GM20000 (cell line): ENCODE measurements at regions not wholly inside any gene's neighbourhood (a gene's known extent, or its start where the extent isn't known, plus 50 kb on each side); places are given as distances from the start of the nearest gene placed in this dataset.

Experiments used
- DNase-seq: peaks from one replicate; pipeline ENCODE4 v3.0.0; 2012; ENCODE audit warnings: low spot score
- TF ChIP-seq, protein P1 (sequence below): IDR thresholded peaks from 2 replicates; pipeline ENCODE4 v1.5.1; 2012; ENCODE audit warnings: mild to moderate bottlenecking, control low read depth; ENCODE audit errors: extremely low read depth, missing control alignments

DNA sequence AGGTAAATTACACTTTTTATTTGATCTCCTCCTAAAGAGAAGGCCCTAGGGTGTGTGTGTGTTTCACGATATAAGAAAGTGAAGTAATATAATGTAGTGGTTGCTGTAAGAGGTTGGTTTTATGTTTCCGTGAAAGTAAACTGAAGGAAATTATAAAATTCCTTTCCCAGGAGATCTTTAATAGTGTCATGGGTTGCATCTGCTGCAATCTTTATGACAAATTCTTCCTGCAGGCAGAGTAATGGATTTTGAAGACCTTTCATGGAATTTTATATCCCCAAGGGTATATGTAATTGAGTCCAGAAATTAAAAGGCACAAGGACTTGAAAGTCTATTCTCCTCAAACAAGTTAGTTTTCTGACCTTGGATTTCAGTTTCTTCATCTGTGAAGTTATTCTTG is 538.6 kb downstream of the ANKRD50 start:
- no peak for DNase-seq
- TF ChIP-seq, protein P1, sequence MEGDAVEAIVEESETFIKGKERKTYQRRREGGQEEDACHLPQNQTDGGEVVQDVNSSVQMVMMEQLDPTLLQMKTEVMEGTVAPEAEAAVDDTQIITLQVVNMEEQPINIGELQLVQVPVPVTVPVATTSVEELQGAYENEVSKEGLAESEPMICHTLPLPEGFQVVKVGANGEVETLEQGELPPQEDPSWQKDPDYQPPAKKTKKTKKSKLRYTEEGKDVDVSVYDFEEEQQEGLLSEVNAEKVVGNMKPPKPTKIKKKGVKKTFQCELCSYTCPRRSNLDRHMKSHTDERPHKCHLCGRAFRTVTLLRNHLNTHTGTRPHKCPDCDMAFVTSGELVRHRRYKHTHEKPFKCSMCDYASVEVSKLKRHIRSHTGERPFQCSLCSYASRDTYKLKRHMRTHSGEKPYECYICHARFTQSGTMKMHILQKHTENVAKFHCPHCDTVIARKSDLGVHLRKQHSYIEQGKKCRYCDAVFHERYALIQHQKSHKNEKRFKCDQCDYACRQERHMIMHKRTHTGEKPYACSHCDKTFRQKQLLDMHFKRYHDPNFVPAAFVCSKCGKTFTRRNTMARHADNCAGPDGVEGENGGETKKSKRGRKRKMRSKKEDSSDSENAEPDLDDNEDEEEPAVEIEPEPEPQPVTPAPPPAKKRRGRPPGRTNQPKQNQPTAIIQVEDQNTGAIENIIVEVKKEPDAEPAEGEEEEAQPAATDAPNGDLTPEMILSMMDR: no peak

DNA sequence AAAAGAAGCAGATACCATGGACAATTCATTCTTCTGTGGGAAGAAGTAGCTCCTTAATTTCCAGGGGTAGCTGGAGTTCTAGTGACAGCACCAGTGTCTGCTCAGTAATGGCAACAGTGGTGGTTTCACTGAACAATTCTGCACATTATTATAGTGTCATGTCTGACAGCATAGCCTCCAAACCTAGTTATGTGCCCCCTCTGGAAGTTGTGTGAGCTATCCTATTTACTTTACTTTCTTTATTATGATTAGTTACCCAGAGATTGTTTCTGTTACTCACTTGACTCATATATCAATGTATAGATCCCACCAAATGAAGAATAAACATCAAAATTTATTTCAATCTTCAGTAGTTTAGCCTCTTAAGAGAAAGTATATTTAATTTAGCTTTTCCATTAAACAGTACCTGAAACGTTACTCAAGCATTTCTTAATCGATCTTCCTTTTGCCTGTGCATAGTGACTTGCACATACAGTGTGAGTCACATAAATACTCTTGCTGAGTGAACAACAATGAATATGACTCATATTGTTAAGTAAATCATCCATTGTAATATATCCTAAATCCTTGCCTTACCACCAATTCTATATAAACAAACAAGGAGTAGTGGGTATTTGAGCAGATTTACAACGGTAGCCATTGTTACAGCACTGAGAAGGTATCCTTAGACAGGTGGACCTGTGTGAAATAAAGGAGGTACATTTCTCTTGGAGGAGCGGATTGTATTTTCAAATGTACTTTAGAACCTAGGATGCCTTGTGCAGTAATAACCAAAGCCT is 534.7 kb downstream of the ANKRD50 start:
- DNase-seq: no peak
- TF ChIP-seq, protein P1: no peak

DNA sequence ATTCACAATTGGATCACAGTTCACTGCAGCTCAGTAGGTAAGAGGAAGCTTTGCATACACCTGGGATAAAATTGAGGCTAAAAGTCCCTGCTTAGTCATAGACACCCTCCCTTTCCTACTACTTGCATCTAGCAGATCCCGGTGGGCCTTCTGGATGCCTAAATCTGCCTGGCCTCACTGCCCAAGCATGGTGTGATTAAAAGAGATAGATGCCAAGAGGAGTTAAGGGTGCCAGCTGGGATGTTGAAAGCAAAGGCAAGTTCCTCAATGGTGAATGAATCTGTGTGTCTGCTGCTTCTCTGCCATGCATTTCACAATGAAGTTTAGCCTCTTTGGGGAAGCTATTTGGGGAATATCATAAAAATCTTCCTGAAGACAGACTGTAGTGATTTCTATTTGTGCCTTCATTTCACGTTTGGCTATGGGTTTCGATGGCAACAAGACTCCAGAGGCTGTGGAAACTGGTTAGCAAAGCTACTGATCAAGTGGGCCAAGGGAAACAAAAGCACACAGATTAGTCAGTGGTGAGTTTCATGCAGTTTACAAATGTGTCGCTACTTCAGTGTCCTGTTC is 534.0 kb downstream of the ANKRD50 start:
- DNase-seq: no peak
- TF ChIP-seq, protein P1: no peak

GRCh38 chr4:124179506-124180186 is 532.9 kb downstream of the ANKRD50 start:
- no peak for DNase-seq
- TF ChIP-seq, protein P1: no peak

GRCh38 chr4:124181039-124181438 is 531.5 kb downstream of the ANKRD50 start:
- TF ChIP-seq, protein P1: no peak
- no peak for DNase-seq

- no peak for DNase-seq
- TF ChIP-seq, protein P1: no peak
Measured at GRCh38 chr4:124183231-124183630, 529.3 kb downstream of the ANKRD50 start.

DNA sequence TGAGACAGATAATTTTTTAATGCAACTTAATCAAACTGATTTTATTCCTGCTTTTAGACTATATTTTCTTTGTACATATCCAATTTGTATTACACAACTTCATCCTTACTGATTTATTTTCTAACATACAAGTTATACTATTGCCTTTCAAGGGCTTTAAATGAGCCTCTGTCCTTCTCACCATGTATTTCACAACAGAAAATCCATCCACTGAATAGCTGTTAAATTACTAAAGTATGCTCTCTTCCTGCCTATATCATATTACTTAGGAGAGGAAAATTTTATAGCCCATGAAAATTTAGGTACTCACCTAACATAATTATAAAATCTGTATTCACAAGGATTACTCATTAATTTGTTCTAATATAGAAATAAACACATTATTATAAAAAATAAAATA is 528.6 kb downstream of the ANKRD50 start:
- no peak for DNase-seq
- TF ChIP-seq, protein P1: no peak
